Hepatocyte (in vitro differentiated cells): ENCODE measurements at regions not wholly inside any gene's neighbourhood (a gene's known extent, or its start where the extent isn't known, plus 50 kb on each side); places are given as distances from the start of the nearest gene placed in this dataset.

Experiments used
- DNase-seq: peaks from one replicate; pipeline ENCODE4 v3.0.0-alpha.2; 2016; ENCODE audit warnings: low spot score
- H2AFZ ChIP-seq: fragments of 200-600 bp; sonication (generic); 2 replicates; pipeline ENCODE4 v1.6.0; 2016; ENCODE audit warnings: antibody characterized with exemption, mild to moderate bottlenecking
- H3K27ac ChIP-seq: fragments of 200-600 bp; sonication (generic); 2 replicates; pipeline ENCODE4 v1.5.1; 2016; ENCODE audit warnings: mild to moderate bottlenecking
- H3K27me3 ChIP-seq: fragments of 200-600 bp; sonication (generic); 2 replicates; pipeline ENCODE4 v1.6.1; 2016
- H3K36me3 ChIP-seq: fragments of 200-600 bp; sonication (generic); replicated peaks from 2 replicates; pipeline ENCODE4 v1.5.1; 2016; ENCODE audit warnings: low read depth; ENCODE audit not compliant: insufficient read depth
- H3K4me1 ChIP-seq: fragments of 200-600 bp; sonication (generic); 2 replicates; pipeline ENCODE4 v1.5.1; 2016; ENCODE audit warnings: mild to moderate bottlenecking, moderate library complexity; ENCODE audit not compliant: insufficient read depth
- H3K4me2 ChIP-seq: fragments of 200-600 bp; sonication (generic); 2 replicates; pipeline ENCODE4 v1.6.0; 2016
- H3K4me3 ChIP-seq: fragments of 200-600 bp; sonication (generic); 2 replicates; pipeline ENCODE4 v1.5.1; 2016; ENCODE audit warnings: mild to moderate bottlenecking
- H3K79me2 ChIP-seq: fragments of 200-600 bp; sonication (generic); 2 replicates; pipeline ENCODE4 v1.6.0; 2017; ENCODE audit warnings: mild to moderate bottlenecking
- H3K9me2 ChIP-seq: fragments of 200-600 bp; sonication (generic); replicated peaks from 2 replicates; pipeline ENCODE4 v1.6.0; 2017; ENCODE audit warnings: mild to moderate bottlenecking; ENCODE audit not compliant: insufficient read depth
- H3K9me3 ChIP-seq: fragments of 200-600 bp; sonication (generic); 2 replicates; pipeline ENCODE4 v1.5.1; 2016; ENCODE audit warnings: low read depth, mild to moderate bottlenecking
- H4K20me1 ChIP-seq: fragments of 200-600 bp; sonication (generic); 2 replicates; pipeline ENCODE4 v1.6.0; 2016; ENCODE audit warnings: mild to moderate bottlenecking; ENCODE audit not compliant: insufficient read depth, poor library complexity, severe bottlenecking
- EZH2 ChIP-seq: fragments of 200-600 bp; sonication (generic); IDR thresholded peaks from 2 replicates; pipeline ENCODE4 v1.6.1; 2016; ENCODE audit warnings: antibody characterized with exemption, mild to moderate bottlenecking, borderline replicate concordance
- EZH2phosphoT487 ChIP-seq: fragments of 200-600 bp; sonication (generic); IDR thresholded peaks from one replicate; pipeline ENCODE4 v1.6.1; 2018; ENCODE audit warnings: antibody characterized with exemption, mild to moderate bottlenecking, low read depth, moderate library complexity; ENCODE audit not compliant: unreplicated experiment, severe bottlenecking
- WGBS: methylation state at CpG from one replicate; pipeline ENCODE4 v1.1.6; 2016; ENCODE audit warnings: low lambda C conversion rate; ENCODE audit errors: missing lambda C conversion rate; 5-methylcytosine and 5-hydroxymethylcytosine counted together
- TF ChIP-seq, protein P1 (sequence below): fragments of 200-600 bp; sonication (generic); IDR thresholded peaks from 2 replicates; pipeline ENCODE4 v1.5.1; 2016; ENCODE audit warnings: antibody characterized with exemption, mild to moderate bottlenecking; ENCODE audit not compliant: poor library complexity

DNA sequence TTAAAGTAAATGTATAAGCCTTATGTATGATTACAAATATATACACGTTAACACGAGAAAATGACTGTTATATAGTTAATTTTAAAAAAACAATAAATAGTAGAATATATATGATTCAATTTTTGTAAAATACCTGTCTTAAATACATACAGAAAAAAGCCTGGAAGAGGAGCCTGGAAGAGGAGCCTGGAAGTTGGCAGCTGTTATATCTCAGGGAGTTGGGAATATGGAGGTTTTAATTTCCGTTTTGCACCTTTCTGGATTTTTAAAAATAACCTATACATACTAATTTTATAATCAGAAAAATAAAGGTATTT is 111.6 kb downstream of the WT1 start:
- TF ChIP-seq EZH2 (no peak), EZH2phosphoT487 (no peak)
- TF ChIP-seq, protein P1, sequence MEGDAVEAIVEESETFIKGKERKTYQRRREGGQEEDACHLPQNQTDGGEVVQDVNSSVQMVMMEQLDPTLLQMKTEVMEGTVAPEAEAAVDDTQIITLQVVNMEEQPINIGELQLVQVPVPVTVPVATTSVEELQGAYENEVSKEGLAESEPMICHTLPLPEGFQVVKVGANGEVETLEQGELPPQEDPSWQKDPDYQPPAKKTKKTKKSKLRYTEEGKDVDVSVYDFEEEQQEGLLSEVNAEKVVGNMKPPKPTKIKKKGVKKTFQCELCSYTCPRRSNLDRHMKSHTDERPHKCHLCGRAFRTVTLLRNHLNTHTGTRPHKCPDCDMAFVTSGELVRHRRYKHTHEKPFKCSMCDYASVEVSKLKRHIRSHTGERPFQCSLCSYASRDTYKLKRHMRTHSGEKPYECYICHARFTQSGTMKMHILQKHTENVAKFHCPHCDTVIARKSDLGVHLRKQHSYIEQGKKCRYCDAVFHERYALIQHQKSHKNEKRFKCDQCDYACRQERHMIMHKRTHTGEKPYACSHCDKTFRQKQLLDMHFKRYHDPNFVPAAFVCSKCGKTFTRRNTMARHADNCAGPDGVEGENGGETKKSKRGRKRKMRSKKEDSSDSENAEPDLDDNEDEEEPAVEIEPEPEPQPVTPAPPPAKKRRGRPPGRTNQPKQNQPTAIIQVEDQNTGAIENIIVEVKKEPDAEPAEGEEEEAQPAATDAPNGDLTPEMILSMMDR, result no peak
- Histone ChIP-seq H3K36me3 (no peaks in the 10 kb centered on the region), H3K9me3 (no peaks in the 10 kb centered on the region), H3K9me2 (no peaks in the 10 kb centered on the region), H3K4me2 (no peak overlapping the region), H3K4me3 (no peak overlapping the region), H2AFZ (no peak overlapping the region), H4K20me1 (no peaks in the 10 kb centered on the region), H3K4me1 (no peaks in the 10 kb centered on the region), H3K79me2 (no peaks in the 10 kb centered on the region), H3K27me3 (peaks cover 12% of the 10 kb centered on the region), H3K27ac (no peak overlapping the region)
- DNase-seq, result no peak
- 16% methylated on average over 3 of the region's 3 CpGs for WGBS

DNA sequence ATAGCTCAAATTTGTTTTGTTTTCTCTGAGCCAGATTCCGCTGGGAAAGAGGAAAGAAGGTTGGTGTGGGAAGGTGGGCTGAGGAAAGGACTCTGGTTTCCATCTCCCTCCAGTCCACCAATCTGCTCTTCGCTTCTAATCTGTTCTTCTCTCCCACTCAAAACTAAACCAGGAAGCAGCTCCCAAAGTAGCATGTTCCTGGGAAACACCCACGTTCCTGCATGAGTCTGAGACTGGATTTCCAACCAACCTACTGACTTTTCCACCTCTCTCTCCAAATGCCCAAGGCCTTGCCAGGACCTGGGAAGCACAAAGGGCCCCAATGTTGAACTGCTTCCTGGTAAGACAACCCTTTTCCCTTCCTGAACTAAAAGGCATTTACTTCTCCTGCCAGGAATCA is 110.2 kb downstream of the WT1 start:
- no peaks in the 10 kb centered on the region for H4K20me1 ChIP-seq
- no peak for DNase-seq
- WGBS, result 78% methylated on average over 3 of the region's 3 CpGs
- no peaks in the 10 kb centered on the region for H3K79me2 ChIP-seq
- no peak overlapping the region for H3K27ac ChIP-seq
- TF ChIP-seq, protein P1, result no peak
- TF ChIP-seq EZH2phosphoT487 (no peak), EZH2 (no peak)
- no peaks in the 10 kb centered on the region for H3K9me2 ChIP-seq
- H3K4me2 ChIP-seq, result no peak overlapping the region
- H2AFZ ChIP-seq, result no peak overlapping the region
- H3K4me3 ChIP-seq, result no peak overlapping the region
- H3K27me3 ChIP-seq, result peaks cover 6% of the 10 kb centered on the region
- H3K4me1 ChIP-seq, result no peaks in the 10 kb centered on the region
- no peaks in the 10 kb centered on the region for H3K9me3 ChIP-seq
- H3K36me3 ChIP-seq, result no peaks in the 10 kb centered on the region

DNA sequence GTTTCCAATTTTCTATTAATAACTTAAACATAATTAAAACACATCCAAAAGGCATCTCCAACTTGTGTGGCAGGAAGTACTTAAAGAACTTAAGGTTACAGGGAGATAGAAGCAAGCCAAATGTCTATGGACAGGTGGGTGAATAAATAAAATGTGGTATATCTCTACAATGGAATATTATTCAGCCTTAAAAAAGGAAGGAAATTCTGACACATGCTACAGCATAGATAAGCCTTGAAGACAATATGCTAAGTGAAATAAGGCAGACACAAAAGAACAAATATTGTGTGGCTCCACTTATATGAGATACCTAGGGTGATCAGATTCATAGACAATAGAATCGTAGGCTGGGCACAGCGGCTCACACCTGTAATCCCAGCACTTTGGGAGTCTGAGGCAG is 109.6 kb downstream of the WT1 start:
- H3K4me2 ChIP-seq, result no peak overlapping the region
- no peaks in the 10 kb centered on the region for H3K79me2 ChIP-seq
- H4K20me1 ChIP-seq, result no peaks in the 10 kb centered on the region
- no peak overlapping the region for H3K4me3 ChIP-seq
- H3K27me3 ChIP-seq, result peaks cover 6% of the 10 kb centered on the region
- H3K9me3 ChIP-seq, result no peaks in the 10 kb centered on the region
- no peaks in the 10 kb centered on the region for H3K36me3 ChIP-seq
- TF ChIP-seq EZH2 (no peak), EZH2phosphoT487 (no peak)
- TF ChIP-seq, protein P1, result no peak
- no peak overlapping the region for H2AFZ ChIP-seq
- no peaks in the 10 kb centered on the region for H3K9me2 ChIP-seq
- DNase-seq, result no peak
- no peak overlapping the region for H3K27ac ChIP-seq
- 98% methylated on average over 2 of the region's 2 CpGs for WGBS
- H3K4me1 ChIP-seq, result no peaks in the 10 kb centered on the region

DNA sequence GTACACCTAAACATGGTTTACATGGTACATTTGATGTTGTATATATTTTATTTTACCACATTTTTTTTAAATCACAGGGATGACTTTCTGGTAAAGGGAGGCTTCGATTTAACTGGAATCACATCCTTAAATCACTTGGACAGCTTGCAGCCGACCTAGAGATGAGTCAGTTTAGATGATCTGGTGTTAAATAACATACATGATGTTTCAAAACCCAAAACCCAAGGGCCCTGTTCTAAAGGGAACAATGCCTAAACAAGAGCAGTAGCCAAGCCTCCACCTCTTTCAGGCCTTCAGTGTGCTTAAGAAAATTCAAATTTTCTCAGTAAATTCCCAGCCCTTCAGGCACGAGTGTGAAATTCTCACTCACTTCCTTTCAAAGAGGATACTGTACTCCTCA is 108.8 kb downstream of the WT1 start:
- no peaks in the 10 kb centered on the region for H4K20me1 ChIP-seq
- no peak for DNase-seq
- H3K4me2 ChIP-seq, result no peak overlapping the region
- no peaks in the 10 kb centered on the region for H3K79me2 ChIP-seq
- 73% methylated on average over 3 of the region's 3 CpGs for WGBS
- no peak overlapping the region for H3K4me3 ChIP-seq
- TF ChIP-seq, protein P1, result no peak
- TF ChIP-seq EZH2 (no peak), EZH2phosphoT487 (no peak)
- H3K27me3 ChIP-seq, result peaks cover 6% of the 10 kb centered on the region
- H3K36me3 ChIP-seq, result no peaks in the 10 kb centered on the region
- no peaks in the 10 kb centered on the region for H3K4me1 ChIP-seq
- H3K27ac ChIP-seq, result no peak overlapping the region
- no peaks in the 10 kb centered on the region for H3K9me3 ChIP-seq
- H2AFZ ChIP-seq, result no peak overlapping the region
- no peaks in the 10 kb centered on the region for H3K9me2 ChIP-seq
